H1 (cell line): ENCODE measurements at regions not wholly inside any gene's neighbourhood (a gene's known extent, or its start where the extent isn't known, plus 50 kb on each side); places are given as distances from the start of the nearest gene placed in this dataset.

Source experiments
- CTCF ChIA-PET: fragments of 300-600 bp; sonication (Branson Sonifier 250); formaldehyde crosslinking; loops from one replicate; lab custom pipeline; 2021; ENCODE audit not compliant: partially characterized antibody; lab: Charles Lee
- POLR2A ChIA-PET: fragments of 300-600 bp; sonication (Branson Sonifier 250); formaldehyde crosslinking; loops from one replicate; lab custom pipeline; 2021; ENCODE audit warnings: inconsistent platforms; ENCODE audit not compliant: partially characterized antibody; lab: Charles Lee
- DNase-seq, 2 experiments: peaks; one replicate each; pipeline versions ENCODE4 v3.0.0 to v3.0.0-alpha.2; 2010 to 2022; ENCODE audit warnings: low spot score in 2 of 2, low read depth in 1 of 2, mixed read lengths in 1 of 2
- FAIRE-seq: peaks from 2 replicates; lab custom pipeline; 2011; peaks lifted over from hg19 to GRCh38; lab: Jason Lieb, UNC
- H2AFZ ChIP-seq: 2 replicates; pipeline ENCODE4 v1.8.1; 2012; ENCODE audit warnings: low read length, inconsistent platforms
- H2AK5ac ChIP-seq: 2 replicates; pipeline ENCODE4 v1.6.1; 2013; ENCODE audit warnings: low read depth, low read length
- H2BK120ac ChIP-seq: replicated peaks from 2 replicates; pipeline ENCODE3; 2013; ENCODE audit warnings: low read depth, low read length, inconsistent platforms
- H2BK12ac ChIP-seq: 2 replicates; pipeline ENCODE4 v1.6.1; 2013; ENCODE audit warnings: low read depth, low read length
- H2BK15ac ChIP-seq: 2 replicates; pipeline ENCODE4 v1.6.1; 2013; ENCODE audit warnings: low read length
- H2BK20ac ChIP-seq: 2 replicates; pipeline ENCODE4 v1.6.1; 2013; ENCODE audit warnings: low read length
- H2BK5ac ChIP-seq: 2 replicates; pipeline ENCODE4 v1.6.1; 2013; ENCODE audit warnings: low read depth, low read length
- H3K14ac ChIP-seq: 2 replicates; pipeline ENCODE4 v1.6.1; 2013; ENCODE audit warnings: inconsistent platforms; ENCODE audit not compliant: insufficient read length
- H3K18ac ChIP-seq: 2 replicates; pipeline ENCODE4 v1.6.1; 2013; ENCODE audit warnings: low read length; ENCODE audit errors: extremely low read depth
- H3K23ac ChIP-seq: 2 replicates; pipeline ENCODE4 v1.6.1; 2013; ENCODE audit warnings: inconsistent platforms; ENCODE audit not compliant: insufficient read length
- H3K23me2 ChIP-seq: 2 replicates; pipeline ENCODE4 v1.6.1; 2013; ENCODE audit warnings: low read depth, low read length
- H3K27ac ChIP-seq: 2 replicates; pipeline ENCODE4 v1.6.1; 2011; ENCODE audit warnings: low read depth, low read length, inconsistent platforms
- H3K27me3 ChIP-seq, 4 experiments: replicated peaks in 1 of 4; 1 replicate in 1 of 4; 2 replicates in 3 of 4; pipeline versions ENCODE4 v1.6.1 to v1.8.1; 2011 to 2013; ENCODE audit warnings: low read length in 3 of 4, mild to moderate bottlenecking in 3 of 4, inconsistent platforms in 2 of 4, mixed read lengths in 2 of 4, moderate library complexity in 1 of 4; ENCODE audit not compliant: control insufficient read depth in 3 of 4, insufficient read depth in 3 of 4; ENCODE audit errors: extremely low read depth in 1 of 4
- H3K36me3 ChIP-seq, 4 experiments: 2 replicates each; pipeline versions ENCODE4 v1.6.1 to v1.8.1; 2011 to 2013; ENCODE audit warnings: mild to moderate bottlenecking in 4 of 4, low read length in 3 of 4, moderate library complexity in 2 of 4, control low read depth in 1 of 4, inconsistent platforms in 1 of 4; ENCODE audit not compliant: insufficient read depth in 4 of 4, control insufficient read depth in 2 of 4
- H3K4ac ChIP-seq: replicated peaks from 2 replicates; pipeline ENCODE3; 2013; ENCODE audit warnings: low read length, low read depth, mixed read lengths, inconsistent platforms; ENCODE audit not compliant: insufficient read length
- H3K4me1 ChIP-seq, 4 experiments: replicated peaks in 1 of 4; 1 replicate in 1 of 4; 2 replicates in 3 of 4; pipeline versions ENCODE4 v1.6.1 to v1.8.1; 2011 to 2013; ENCODE audit warnings: low read length in 3 of 4, inconsistent platforms in 2 of 4, mixed read lengths in 1 of 4; ENCODE audit not compliant: insufficient read depth in 4 of 4, control insufficient read depth in 3 of 4
- H3K4me2 ChIP-seq, 2 experiments: 2 replicates each; pipeline versions ENCODE4 v1.6.1 to v1.8.1; 2011 to 2013; ENCODE audit warnings: low read depth in 2 of 2, low read length in 2 of 2, control low read depth in 1 of 2, inconsistent platforms in 1 of 2, mild to moderate bottlenecking in 1 of 2; ENCODE audit not compliant: insufficient read depth in 1 of 2
- H3K4me3 ChIP-seq, 4 experiments: fragments of 200-600, 300-600 bp in 1 of 4; sonication (generic), shearing (Covaris generic), sonication (Bioruptor Twin) in 1 of 4; 2 replicates each; pipeline versions ENCODE4 v1.5.1 to v1.8.1; 2011 to 2016; ENCODE audit warnings: low read length in 4 of 4, low read depth in 3 of 4, control low read depth in 2 of 4, inconsistent platforms in 2 of 4, mild to moderate bottlenecking in 2 of 4, mixed read lengths in 1 of 4, moderate library complexity in 1 of 4; ENCODE audit not compliant: insufficient read depth in 2 of 4; ENCODE audit errors: extremely low read depth in 1 of 4
- H3K56ac ChIP-seq: replicated peaks from 2 replicates; pipeline ENCODE3; 2013; ENCODE audit warnings: low read depth, mild to moderate bottlenecking, mixed read lengths, low read length, inconsistent platforms; ENCODE audit not compliant: insufficient read length
- H3K79me1 ChIP-seq: 2 replicates; pipeline ENCODE4 v1.6.1; 2013; ENCODE audit warnings: low read depth, low read length, control low read depth
- H3K79me2 ChIP-seq, 2 experiments: 2 replicates each; pipeline versions ENCODE4 v1.6.1 to v1.8.1; 2012 to 2013; ENCODE audit warnings: low read length in 2 of 2, mild to moderate bottlenecking in 2 of 2, inconsistent platforms in 1 of 2; ENCODE audit not compliant: insufficient read depth in 2 of 2, control insufficient read depth in 1 of 2
- H3K9ac ChIP-seq, 4 experiments: replicated peaks in 1 of 4; 1 replicate in 1 of 4; 2 replicates in 3 of 4; pipeline versions ENCODE4 v1.6.1 to v1.8.1; 2011 to 2013; ENCODE audit warnings: low read depth in 3 of 4, low read length in 3 of 4, control low read depth in 2 of 4, mild to moderate bottlenecking in 2 of 4, moderate library complexity in 2 of 4, inconsistent platforms in 1 of 4; ENCODE audit errors: extremely low read depth in 1 of 4
- H3K9me3 ChIP-seq, 2 experiments: 2 replicates each; pipeline versions ENCODE4 v1.6.1 to v1.8.1; 2012 to 2013; ENCODE audit warnings: mild to moderate bottlenecking in 2 of 2, moderate library complexity in 2 of 2, control low read depth in 1 of 2, inconsistent platforms in 1 of 2, low read depth in 1 of 2, low read length in 1 of 2, mixed read lengths in 1 of 2; ENCODE audit not compliant: insufficient read depth in 2 of 2
- H4K20me1 ChIP-seq, 2 experiments: replicated peaks in 1 of 2; 2 replicates each; pipeline versions ENCODE3 to v1.8.1; 2011 to 2013; ENCODE audit warnings: inconsistent platforms in 2 of 2, low read length in 2 of 2, mild to moderate bottlenecking in 1 of 2; ENCODE audit not compliant: insufficient read depth in 2 of 2, control insufficient read depth in 1 of 2
- H4K5ac ChIP-seq: 2 replicates; pipeline ENCODE4 v1.6.1; 2013; ENCODE audit warnings: low read length, low read depth, mixed read lengths, inconsistent platforms; ENCODE audit not compliant: insufficient read length
- H4K8ac ChIP-seq: 2 replicates; pipeline ENCODE4 v1.8.0; 2013; ENCODE audit warnings: mild to moderate bottlenecking, moderate library complexity, low read length, inconsistent platforms; ENCODE audit not compliant: insufficient read depth; ENCODE audit errors: extremely low read depth
- H4K91ac ChIP-seq: replicated peaks from 2 replicates; pipeline ENCODE3; 2013; ENCODE audit warnings: low read length, mixed read lengths, inconsistent platforms; ENCODE audit not compliant: insufficient read length
- ASH2L ChIP-seq: fragments of 200-600, 300-600 bp; sonication (generic); IDR thresholded peaks from one replicate; pipeline ENCODE4 v1.7.1; 2017; ENCODE audit warnings: low read length
- CBX5 ChIP-seq: fragments of 300-800, 300-1000 bp; sonication (generic); IDR thresholded peaks from 2 replicates; pipeline ENCODE4 v1.7.1; 2016; ENCODE audit warnings: antibody characterized with exemption, low read length, low read depth
- CBX8 ChIP-seq: fragments of 300-800, 300-1000 bp; sonication (generic); IDR thresholded peaks from 2 replicates; pipeline ENCODE4 v1.7.1; 2016; ENCODE audit warnings: low read depth, low read length, borderline replicate concordance
- CREB1 ChIP-seq: IDR thresholded peaks from 2 replicates; pipeline ENCODE4 v1.6.1; 2012; ENCODE audit warnings: inconsistent platforms
- EGR1 ChIP-seq: IDR thresholded peaks from 2 replicates; pipeline ENCODE4 v1.6.1; 2011; ENCODE audit warnings: low read depth, low read length, borderline replicate concordance
- KDM5A ChIP-seq: fragments of 200-600 bp; IDR thresholded peaks from 2 replicates; pipeline ENCODE4 v1.7.1; 2012; ENCODE audit warnings: mild to moderate bottlenecking, low read length, inconsistent platforms, mixed read lengths
- PHF8 ChIP-seq: fragments of 200-600 bp; sonication (generic); conservative IDR thresholded peaks from 2 replicates; pipeline ENCODE4 v1.7.1; 2012; ENCODE audit warnings: low read depth, mild to moderate bottlenecking, inconsistent platforms, low read length, moderate library complexity
- POLR2A ChIP-seq, 2 experiments: IDR thresholded peaks; 1 replicate in 1 of 2; 2 replicates in 1 of 2; pipeline ENCODE4 v1.6.1; 2011; ENCODE audit warnings: low read depth in 2 of 2, low read length in 2 of 2, mild to moderate bottlenecking in 2 of 2; ENCODE audit errors: control extremely low read depth in 1 of 2
- POU5F1 ChIP-seq: IDR thresholded peaks from 2 replicates; pipeline ENCODE4 v1.6.1; 2011; ENCODE audit warnings: low read depth, mild to moderate bottlenecking, low read length, moderate library complexity
- RBBP5 ChIP-seq: IDR thresholded peaks from 2 replicates; pipeline ENCODE4 v1.7.1; 2012; ENCODE audit warnings: low read depth, mild to moderate bottlenecking, inconsistent platforms, low read length, moderate library complexity, borderline replicate concordance
- RNF2 ChIP-seq: fragments of 200-900, 300-1000 bp; sonication (generic); IDR thresholded peaks from 2 replicates; pipeline ENCODE4 v1.7.1; 2016; ENCODE audit warnings: borderline replicate concordance, low read depth, mild to moderate bottlenecking, antibody characterized with exemption, low read length; ENCODE audit not compliant: poor library complexity, severe bottlenecking; ENCODE audit errors: missing control alignments
- SP2 ChIP-seq: IDR thresholded peaks from 2 replicates; pipeline ENCODE4 v1.6.1; 2012; ENCODE audit warnings: mild to moderate bottlenecking, low read length, inconsistent platforms
- WGBS, 2 experiments: shearing (Covaris generic) in 1 of 2; methylation state at CpG; one replicate each; pipeline versions ENCODE4 v1.1.6 to v1.1.7; 2013 to 2015; ENCODE audit warnings: low lambda C conversion rate in 2 of 2, mixed read lengths in 2 of 2, inconsistent platforms in 1 of 2, low coverage in 1 of 2, missing lambda C conversion rate in 1 of 2; ENCODE audit not compliant: insufficient replicate concordance in 2 of 2, insufficient coverage in 1 of 2, insufficient read length in 1 of 2; ENCODE audit errors: extremely low coverage in 1 of 2, missing lambda C conversion rate in 1 of 2; 5-methylcytosine and 5-hydroxymethylcytosine counted together
- TF ChIP-seq, protein P1 (sequence below): IDR thresholded peaks from 2 replicates; pipeline ENCODE4 v1.6.1; 2012; ENCODE audit warnings: low read length, inconsistent platforms

GRCh38 chr1:193754151-193754550, 567.7 kb upstream of the B3GALT2 start:
- Histone ChIP-seq H3K9ac (no peak overlapping the region), H3K4me2 (no peak overlapping the region), H3K14ac (no peak overlapping the region), H3K27me3 (no peaks in the 10 kb centered on the region), H4K8ac (no peak overlapping the region), H4K5ac (no peak overlapping the region), H3K4me1 (peaks cover 0 to 4% (median 0%) of the 10 kb centered on the region in 4 experiments; a peak in 1 of 7 replicates), H3K79me2 (no peaks in the 10 kb centered on the region), H4K91ac (no peak overlapping the region), H3K4me3 (no peak overlapping the region), H2AK5ac (no peak overlapping the region), H3K18ac (no peak overlapping the region), H3K79me1 (no peaks in the 10 kb centered on the region), H3K36me3 (no peaks in the 10 kb centered on the region), H2BK20ac (no peak overlapping the region), H3K4ac (no peak overlapping the region), H3K9me3 (no peaks in the 10 kb centered on the region), H2BK15ac (no peak overlapping the region), H2BK5ac (no peak overlapping the region), H3K23me2 (no peaks in the 10 kb centered on the region), H2BK12ac (no peak overlapping the region), H3K23ac (no peak overlapping the region), H3K56ac (no peak overlapping the region), H3K27ac (no peak overlapping the region), H2BK120ac (no peak overlapping the region), H2AFZ (no peak overlapping the region), H4K20me1 (no peaks in the 10 kb centered on the region)
- DNase-seq: no peak
- no peak for FAIRE-seq
- CTCF ChIA-PET: interaction anchor here (0.6 to 2.3 kb wide), 13 partner anchors 10 to 401 kb away, joined by 3 to 12 read pairs (median 3); no protein-coding TSS in a partner anchor
- 92% methylated on average over 2 of the region's 2 CpGs; no CpG with 5 or more reads in 1 of the 2 experiments for WGBS, 2 experiments
- POLR2A ChIA-PET: interaction anchor here (0.6 kb wide), 1 partner anchor 474 kb away, joined by 3 read pairs; no protein-coding TSS in a partner anchor
- TF ChIP-seq CBX5: no peak
- TF ChIP-seq EGR1: no peak
- TF ChIP-seq RBBP5: no peak
- no peak for TF ChIP-seq SP2
- TF ChIP-seq ASH2L: no peak
- no peak for TF ChIP-seq POU5F1
- TF ChIP-seq KDM5A: no peak
- TF ChIP-seq PHF8: no peak
- TF ChIP-seq, protein P1, sequence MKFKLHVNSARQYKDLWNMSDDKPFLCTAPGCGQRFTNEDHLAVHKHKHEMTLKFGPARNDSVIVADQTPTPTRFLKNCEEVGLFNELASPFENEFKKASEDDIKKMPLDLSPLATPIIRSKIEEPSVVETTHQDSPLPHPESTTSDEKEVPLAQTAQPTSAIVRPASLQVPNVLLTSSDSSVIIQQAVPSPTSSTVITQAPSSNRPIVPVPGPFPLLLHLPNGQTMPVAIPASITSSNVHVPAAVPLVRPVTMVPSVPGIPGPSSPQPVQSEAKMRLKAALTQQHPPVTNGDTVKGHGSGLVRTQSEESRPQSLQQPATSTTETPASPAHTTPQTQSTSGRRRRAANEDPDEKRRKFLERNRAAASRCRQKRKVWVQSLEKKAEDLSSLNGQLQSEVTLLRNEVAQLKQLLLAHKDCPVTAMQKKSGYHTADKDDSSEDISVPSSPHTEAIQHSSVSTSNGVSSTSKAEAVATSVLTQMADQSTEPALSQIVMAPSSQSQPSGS: no peak
- no peak for TF ChIP-seq POLR2A (IDR thresholded peaks at IDR 0.05; ENCODE audit: control extremely low read depth in 1 of 2, low read depth in 2 of 2, low read length in 2 of 2)
- TF ChIP-seq CBX8: no peak
- TF ChIP-seq CREB1: no peak
- no peak for TF ChIP-seq RNF2
